Fibroblast of mammary gland (primary cell): ENCODE measurements at regions not wholly inside any gene's neighbourhood (a gene's known extent, or its start where the extent isn't known, plus 50 kb on each side); places are given as distances from the start of the nearest gene placed in this dataset.

ENCODE experiments used
- DNase-seq: peaks from one replicate; pipeline ENCODE4 v3.0.0-alpha.2; 2010; ENCODE audit warnings: low read depth
- H3K4me3 ChIP-seq: 2 replicates; pipeline ENCODE4 v1.5.1; 2011; ENCODE audit warnings: low read depth, mild to moderate bottlenecking, low read length, moderate library complexity; ENCODE audit not compliant: control insufficient read depth
- TF ChIP-seq, protein P1 (sequence below): conservative IDR thresholded peaks from 2 replicates; pipeline ENCODE4 v1.5.1; 2011; ENCODE audit warnings: low read depth, low read length, inconsistent platforms; ENCODE audit not compliant: control insufficient read depth, insufficient read depth

DNA sequence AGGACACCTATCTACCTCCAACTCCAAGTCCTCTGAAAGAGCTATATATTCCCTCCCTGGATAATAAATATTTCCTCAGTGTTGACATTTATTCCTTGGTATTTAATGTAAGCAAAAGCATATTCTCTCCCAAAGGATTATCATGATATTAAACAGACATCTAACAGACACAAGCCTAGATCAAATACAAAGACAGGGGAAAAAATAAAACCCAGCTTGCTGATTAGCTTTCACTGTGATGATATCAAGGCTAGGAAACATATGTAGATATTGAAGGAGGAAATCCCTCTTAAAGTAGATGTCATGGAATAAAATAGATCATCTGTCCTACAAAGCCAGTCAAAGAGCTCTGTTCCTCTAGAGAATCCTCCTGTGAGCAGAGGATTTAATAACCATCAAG, 95.2 kb downstream of the CRPPA start:
- no peak for DNase-seq
- H3K4me3 ChIP-seq, result no peak overlapping the region
- TF ChIP-seq, protein P1, sequence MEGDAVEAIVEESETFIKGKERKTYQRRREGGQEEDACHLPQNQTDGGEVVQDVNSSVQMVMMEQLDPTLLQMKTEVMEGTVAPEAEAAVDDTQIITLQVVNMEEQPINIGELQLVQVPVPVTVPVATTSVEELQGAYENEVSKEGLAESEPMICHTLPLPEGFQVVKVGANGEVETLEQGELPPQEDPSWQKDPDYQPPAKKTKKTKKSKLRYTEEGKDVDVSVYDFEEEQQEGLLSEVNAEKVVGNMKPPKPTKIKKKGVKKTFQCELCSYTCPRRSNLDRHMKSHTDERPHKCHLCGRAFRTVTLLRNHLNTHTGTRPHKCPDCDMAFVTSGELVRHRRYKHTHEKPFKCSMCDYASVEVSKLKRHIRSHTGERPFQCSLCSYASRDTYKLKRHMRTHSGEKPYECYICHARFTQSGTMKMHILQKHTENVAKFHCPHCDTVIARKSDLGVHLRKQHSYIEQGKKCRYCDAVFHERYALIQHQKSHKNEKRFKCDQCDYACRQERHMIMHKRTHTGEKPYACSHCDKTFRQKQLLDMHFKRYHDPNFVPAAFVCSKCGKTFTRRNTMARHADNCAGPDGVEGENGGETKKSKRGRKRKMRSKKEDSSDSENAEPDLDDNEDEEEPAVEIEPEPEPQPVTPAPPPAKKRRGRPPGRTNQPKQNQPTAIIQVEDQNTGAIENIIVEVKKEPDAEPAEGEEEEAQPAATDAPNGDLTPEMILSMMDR, result no peak

DNA sequence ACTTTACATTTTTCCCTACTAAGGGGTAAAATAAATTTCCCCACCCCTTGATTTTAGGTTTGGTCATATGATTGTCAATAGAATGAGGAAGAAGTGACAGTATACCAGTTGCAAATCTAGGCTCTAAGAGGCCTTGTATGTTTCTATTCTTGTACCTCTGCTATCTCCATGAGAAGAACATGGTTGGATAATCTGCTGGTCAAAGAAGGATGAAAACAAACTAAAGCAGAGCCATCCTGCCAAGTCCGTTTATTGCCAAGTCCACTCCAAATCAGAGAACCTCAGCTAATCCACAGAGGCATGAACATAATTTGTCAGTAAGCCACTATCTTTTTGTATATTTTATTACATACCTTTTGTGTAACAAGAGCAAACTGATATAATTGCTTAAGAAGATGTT, 98.0 kb downstream of the CRPPA start:
- DNase-seq, result no peak
- no peak overlapping the region for H3K4me3 ChIP-seq
- TF ChIP-seq, protein P1, result no peak

DNA sequence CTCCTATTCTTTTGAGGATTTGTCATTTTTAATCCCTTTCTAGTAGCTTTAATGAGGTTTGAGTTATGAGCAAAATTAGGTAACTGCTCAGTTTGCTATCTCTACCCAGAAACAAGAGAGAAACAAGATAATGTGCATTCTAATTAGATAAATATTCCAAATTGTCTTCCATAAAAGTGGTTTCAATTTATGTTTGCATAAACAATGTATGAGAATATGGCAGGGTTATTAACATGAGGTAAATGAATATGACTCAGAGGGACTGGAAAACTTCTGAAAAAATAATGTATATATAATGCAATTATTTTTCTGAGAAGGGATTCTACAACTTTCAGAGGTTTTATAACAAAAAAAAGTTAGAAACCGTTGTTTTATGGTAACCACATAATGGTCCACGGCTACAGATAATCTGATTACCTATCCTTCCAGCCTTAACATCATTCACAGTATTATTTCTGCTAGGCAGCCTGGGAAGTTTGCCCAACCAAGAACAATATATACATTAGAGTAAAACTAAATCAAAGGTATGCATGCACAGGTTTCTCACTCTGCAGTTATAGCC, 101.2 kb downstream of the CRPPA start:
- TF ChIP-seq, protein P1, result no peak

DNA sequence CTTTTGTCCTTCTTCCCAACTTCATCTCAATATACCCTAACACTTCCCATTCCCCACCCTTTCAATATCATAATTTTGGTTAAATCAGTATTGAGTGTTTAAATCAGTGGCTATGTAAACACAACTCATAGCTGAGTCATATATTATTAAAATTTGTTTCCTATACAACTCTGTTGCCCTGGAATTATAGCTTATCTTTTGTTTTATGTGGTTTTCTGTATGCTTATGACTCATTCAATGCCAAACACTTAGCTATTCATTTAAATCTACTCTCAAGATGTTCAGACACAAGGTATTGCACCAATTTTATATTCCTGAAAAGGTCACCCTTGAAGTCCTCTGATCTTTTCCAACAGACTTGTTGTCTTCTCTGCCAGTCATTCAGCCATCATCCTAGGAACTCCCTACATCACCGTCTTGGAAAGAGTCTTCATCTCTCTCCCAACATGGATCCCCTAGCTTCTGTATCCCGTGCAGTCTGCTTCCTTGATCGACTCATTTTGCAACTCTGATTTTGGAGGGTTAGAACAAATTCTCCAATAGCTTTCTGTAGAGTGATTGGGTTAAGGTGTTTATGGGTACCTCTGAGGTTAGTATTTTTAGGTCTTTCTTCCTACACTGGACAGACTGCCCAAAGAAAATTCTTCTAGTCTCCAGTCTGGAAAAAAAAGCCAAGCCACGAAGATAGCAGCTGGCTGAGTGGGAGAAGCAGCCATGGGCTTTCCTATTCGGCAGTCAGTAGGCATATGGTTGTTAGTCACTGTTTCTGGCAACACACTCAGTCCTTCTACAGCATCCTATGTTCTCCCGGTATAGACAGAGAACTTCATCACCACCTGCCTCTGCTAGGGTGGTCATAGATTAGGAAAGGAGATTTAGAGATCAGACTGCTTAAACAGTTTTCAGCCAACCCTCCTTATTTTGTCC, 102.1 kb downstream of the CRPPA start:
- peak; percentile 65 for DNase-seq
- H3K4me3 ChIP-seq, result no peak overlapping the region
- TF ChIP-seq, protein P1, result no peak

More for the DNA sequence above, 101.2 kb downstream of the CRPPA start:
- no peak overlapping the region for H3K4me3 ChIP-seq
- DNase-seq, result no peak

DNA sequence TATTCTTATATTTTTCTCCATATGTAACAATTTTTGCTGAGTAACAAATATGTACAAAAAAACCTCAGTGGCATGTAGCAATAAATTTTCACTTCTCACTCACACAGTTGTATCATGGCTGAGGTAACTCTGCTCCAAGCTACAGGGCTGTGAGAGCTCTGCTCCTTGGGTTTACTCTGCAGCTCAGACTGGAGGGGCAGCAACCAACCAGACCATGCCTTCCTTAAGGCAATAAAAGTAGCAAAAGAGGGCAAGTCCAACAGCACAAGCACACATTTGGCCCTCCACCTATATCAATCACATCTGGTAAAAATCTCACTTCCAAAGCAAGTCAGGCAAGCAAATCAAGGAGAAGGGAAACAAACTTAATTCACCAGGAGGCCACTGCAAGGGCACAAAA, 102.9 kb downstream of the CRPPA start:
- TF ChIP-seq, protein P1, result no peak
- H3K4me3 ChIP-seq, result no peak overlapping the region
- DNase-seq, result no peak

DNA sequence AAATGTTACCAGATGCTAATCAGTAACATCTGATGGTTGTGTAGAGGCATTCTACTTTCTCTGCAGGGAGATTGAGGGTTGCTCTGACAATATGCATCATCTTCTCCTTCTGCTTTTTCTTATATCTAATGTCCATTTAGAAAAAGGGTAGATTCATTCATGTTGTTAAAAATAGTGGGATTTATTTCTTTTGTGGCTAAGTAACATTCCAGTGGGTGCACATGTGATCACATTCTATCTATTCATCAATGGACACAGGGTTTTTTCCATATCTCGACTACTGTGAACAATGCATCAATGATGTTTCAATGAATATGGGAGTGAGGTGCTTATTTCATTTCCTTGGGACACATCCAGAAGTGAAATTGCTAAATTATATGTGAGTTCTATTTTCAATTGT, 103.9 kb downstream of the CRPPA start:
- no peak overlapping the region for H3K4me3 ChIP-seq
- TF ChIP-seq, protein P1, result no peak
- no peak for DNase-seq
